Left kidney (tissue), 1 donor: ENCODE measurements at regions not wholly inside any gene's neighbourhood (a gene's known extent, or its start where the extent isn't known, plus 50 kb on each side); places are given as distances from the start of the nearest gene placed in this dataset.
"Not testable (repeated sequence)": the region's sequence is repeated elsewhere in the genome, so short reads cannot be mapped to it uniquely, and the experiment has no call there.

Experiments used
- DNase-seq: peaks from one replicate; pipeline ENCODE4 v3.0.0-alpha.2; 2013

GRCh38 chr2:22375096-22375495 is 1009.9 kb upstream of the KLHL29 start:
- no peak for DNase-seq

GRCh38 chr2:22377268-22377667 is 1007.7 kb upstream of the KLHL29 start:
- DNase-seq: no peak

GRCh38 chr2:22382479-22383169 is 1002.4 kb upstream of the KLHL29 start:
- no peak for DNase-seq

GRCh38 chr2:22397847-22398246 is 987.1 kb upstream of the KLHL29 start:
- DNase-seq: no peak

GRCh38 chr2:22403748-22404147 is 981.2 kb upstream of the KLHL29 start:
- no peak for DNase-seq

- no peak for DNase-seq
These were observed 978.4 kb upstream of the KLHL29 start for GRCh38 chr2:22406625-22407024.

- DNase-seq: no peak
These were observed 964.9 kb upstream of the KLHL29 start for GRCh38 chr2:22420076-22420475.

GRCh38 chr2:22442051-22442450 is 942.9 kb upstream of the KLHL29 start:
- no peak for DNase-seq

GRCh38 chr2:22444281-22444680 is 940.7 kb upstream of the KLHL29 start:
- DNase-seq: no peak

GRCh38 chr2:22449696-22450095 is 935.3 kb upstream of the KLHL29 start:
- DNase-seq: no peak

GRCh38 chr2:22450831-22451230 is 934.1 kb upstream of the KLHL29 start:
- DNase-seq: no peak

GRCh38 chr2:22454826-22455485 is 930.0 kb upstream of the KLHL29 start:
- DNase-seq: no peak

- no peak for DNase-seq
These were observed 926.5 kb upstream of the KLHL29 start for GRCh38 chr2:22458440-22458839.

- not testable (repeated sequence) for DNase-seq
These were observed 909.9 kb upstream of the KLHL29 start for GRCh38 chr2:22475103-22475502.

- DNase-seq: no peak
These were observed 906.6 kb upstream of the KLHL29 start for GRCh38 chr2:22478329-22478728.

GRCh38 chr2:22481486-22482259 is 903.3 kb upstream of the KLHL29 start:
- DNase-seq: no peak

GRCh38 chr2:22483036-22483435 is 901.9 kb upstream of the KLHL29 start:
- DNase-seq: no peak

GRCh38 chr2:22485486-22485885 is 899.5 kb upstream of the KLHL29 start:
- DNase-seq: peak; percentile 19

GRCh38 chr2:22486343-22486742 is 898.6 kb upstream of the KLHL29 start:
- no peak for DNase-seq

GRCh38 chr2:22487036-22487435 is 897.9 kb upstream of the KLHL29 start:
- no peak for DNase-seq

- DNase-seq: no peak
These were observed 897.4 kb upstream of the KLHL29 start for GRCh38 chr2:22487541-22487940.

- no peak for DNase-seq
These were observed 893.5 kb upstream of the KLHL29 start for GRCh38 chr2:22491442-22491841.

- DNase-seq: no peak
These were observed 890.8 kb upstream of the KLHL29 start for GRCh38 chr2:22494156-22494555.
